ENCODE measurements at regions not wholly inside any gene's neighbourhood (a gene's known extent, or its start where the extent isn't known, plus 50 kb on each side); places are given as distances from the start of the nearest gene placed in this dataset.

DNA sequence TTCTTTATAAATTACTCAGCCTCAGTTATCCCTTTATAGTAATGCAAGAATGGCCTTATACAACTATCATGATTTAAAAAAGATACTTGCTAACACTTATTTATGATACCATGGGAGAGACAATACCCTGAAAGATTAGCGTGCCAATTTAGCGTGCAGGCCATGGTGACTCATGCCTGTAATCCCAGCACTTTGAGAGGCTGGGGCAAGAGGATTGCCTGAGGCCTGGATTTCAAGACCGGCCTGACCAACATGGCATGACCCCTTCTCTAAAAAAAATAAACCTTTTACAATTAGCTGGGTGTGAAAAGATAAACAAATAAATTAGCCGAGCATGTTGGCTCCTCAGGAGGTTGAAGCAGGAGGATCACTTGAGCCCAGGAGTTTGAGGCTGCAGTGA lies 493.4 kb upstream of the FSIP2 start:
- TF ChIP-seq, protein P1, sequence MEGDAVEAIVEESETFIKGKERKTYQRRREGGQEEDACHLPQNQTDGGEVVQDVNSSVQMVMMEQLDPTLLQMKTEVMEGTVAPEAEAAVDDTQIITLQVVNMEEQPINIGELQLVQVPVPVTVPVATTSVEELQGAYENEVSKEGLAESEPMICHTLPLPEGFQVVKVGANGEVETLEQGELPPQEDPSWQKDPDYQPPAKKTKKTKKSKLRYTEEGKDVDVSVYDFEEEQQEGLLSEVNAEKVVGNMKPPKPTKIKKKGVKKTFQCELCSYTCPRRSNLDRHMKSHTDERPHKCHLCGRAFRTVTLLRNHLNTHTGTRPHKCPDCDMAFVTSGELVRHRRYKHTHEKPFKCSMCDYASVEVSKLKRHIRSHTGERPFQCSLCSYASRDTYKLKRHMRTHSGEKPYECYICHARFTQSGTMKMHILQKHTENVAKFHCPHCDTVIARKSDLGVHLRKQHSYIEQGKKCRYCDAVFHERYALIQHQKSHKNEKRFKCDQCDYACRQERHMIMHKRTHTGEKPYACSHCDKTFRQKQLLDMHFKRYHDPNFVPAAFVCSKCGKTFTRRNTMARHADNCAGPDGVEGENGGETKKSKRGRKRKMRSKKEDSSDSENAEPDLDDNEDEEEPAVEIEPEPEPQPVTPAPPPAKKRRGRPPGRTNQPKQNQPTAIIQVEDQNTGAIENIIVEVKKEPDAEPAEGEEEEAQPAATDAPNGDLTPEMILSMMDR (IDR thresholded peaks at IDR 0.05) = no peak
- no peak for TF ChIP-seq POLR2A (IDR thresholded peaks at IDR 0.05)
- Histone ChIP-seq H3K4me1 (no peaks in the 10 kb centered on the region), H3K4me3 (no peak overlapping the region), H3K27me3 (no peaks in the 10 kb centered on the region), H3K9me3 (no peaks in the 10 kb centered on the region), H3K36me3 (ENCODE audit: low read depth, missing control alignments) (no peaks in the 10 kb centered on the region), H3K27ac (no peak overlapping the region)
- intact Hi-C loops (cut with DNase I; ENCODE audit: low total_unique reads) = no loop called here
- WGBS, 2 donors = 93 to 98% methylated on average over 4 of the region's 4 CpGs
- DNase-seq = no peak

DNA sequence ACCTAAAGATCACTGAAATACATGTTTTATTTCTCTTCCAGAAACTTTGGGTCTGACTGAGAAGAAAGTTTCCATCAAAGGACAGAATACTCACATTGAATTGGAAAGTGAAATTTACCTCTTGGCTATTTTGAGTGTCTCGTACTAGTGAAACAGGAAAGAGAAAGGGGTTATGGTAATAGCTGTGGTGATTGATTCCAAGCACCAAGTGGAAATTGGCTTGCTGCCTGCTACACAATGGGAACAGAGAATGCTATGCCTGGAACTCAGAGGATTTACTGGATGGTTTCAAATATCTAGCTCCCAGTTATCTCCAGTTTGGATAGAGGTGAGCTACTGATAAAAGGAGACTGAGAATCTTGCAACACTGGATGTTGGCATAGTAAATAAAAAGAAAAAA lies 492.8 kb upstream of the FSIP2 start:
- 63 to 74% methylated on average over 1 of the region's 1 CpG for WGBS, 2 donors
- TF ChIP-seq, protein P1 (IDR thresholded peaks at IDR 0.05) = no peak
- no peak for TF ChIP-seq POLR2A (IDR thresholded peaks at IDR 0.05)
- Histone ChIP-seq H3K27me3 (no peaks in the 10 kb centered on the region), H3K27ac (no peak overlapping the region), H3K9me3 (no peaks in the 10 kb centered on the region), H3K4me3 (no peak overlapping the region), H3K4me1 (no peaks in the 10 kb centered on the region), H3K36me3 (ENCODE audit: low read depth, missing control alignments) (no peaks in the 10 kb centered on the region)
- DNase-seq = no peak
- intact Hi-C loops (cut with DNase I; ENCODE audit: low total_unique reads) = no loop called here

DNA sequence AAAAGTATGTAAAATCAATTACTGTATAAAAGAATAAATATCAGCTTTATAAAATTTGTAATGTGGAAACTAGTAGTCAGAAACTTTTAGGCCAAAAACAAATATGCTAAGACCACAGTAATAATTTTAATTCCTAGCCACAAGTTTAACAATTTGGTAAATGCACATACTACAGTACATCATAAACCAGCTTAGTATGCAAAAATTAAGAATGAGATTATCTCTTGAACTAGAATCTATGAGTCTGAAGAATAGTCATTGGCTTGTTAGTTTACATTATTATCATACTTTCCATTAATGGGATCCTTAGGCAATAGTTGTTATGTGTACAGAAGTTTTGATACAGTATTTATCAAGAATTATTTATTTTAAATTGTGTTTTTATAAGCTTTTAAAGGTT lies 491.9 kb upstream of the FSIP2 start:
- intact Hi-C loops (cut with DNase I; ENCODE audit: low total_unique reads) = no loop called here
- DNase-seq = no peak
- Histone ChIP-seq H3K27me3 (no peaks in the 10 kb centered on the region), H3K9me3 (no peaks in the 10 kb centered on the region), H3K36me3 (ENCODE audit: low read depth, missing control alignments) (no peaks in the 10 kb centered on the region), H3K4me3 (no peak overlapping the region), H3K27ac (no peak overlapping the region), H3K4me1 (no peaks in the 10 kb centered on the region)
- no peak for TF ChIP-seq POLR2A (IDR thresholded peaks at IDR 0.05)
- TF ChIP-seq, protein P1 (IDR thresholded peaks at IDR 0.05) = no peak

DNA sequence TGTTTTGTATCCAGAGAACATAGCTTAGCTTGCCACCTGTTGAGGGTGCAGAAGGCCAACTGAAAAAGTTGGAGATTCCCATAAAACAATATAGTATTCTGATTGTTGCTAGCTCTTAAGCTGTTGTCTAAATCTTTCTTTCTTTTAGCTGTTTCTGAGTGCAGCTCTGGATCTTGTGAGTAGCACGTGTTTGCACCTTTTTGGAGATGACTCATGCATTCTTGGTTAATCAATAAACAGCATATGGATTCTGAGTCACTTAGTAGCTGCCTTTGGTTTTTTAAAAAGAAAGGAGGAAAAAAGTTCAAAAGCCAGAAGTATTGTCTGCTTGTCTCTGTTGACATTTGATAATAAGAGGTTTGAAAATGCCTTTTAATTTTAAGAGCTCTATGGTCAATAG lies 483.0 kb upstream of the FSIP2 start:
- Histone ChIP-seq H3K4me3 (no peak overlapping the region), H3K4me1 (no peaks in the 10 kb centered on the region), H3K9me3 (no peaks in the 10 kb centered on the region), H3K27ac (no peak overlapping the region), H3K27me3 (no peaks in the 10 kb centered on the region), H3K36me3 (ENCODE audit: low read depth, missing control alignments) (no peaks in the 10 kb centered on the region)
- intact Hi-C loops (cut with DNase I; ENCODE audit: low total_unique reads) = no loop called here
- no peak for TF ChIP-seq POLR2A (IDR thresholded peaks at IDR 0.05)
- TF ChIP-seq, protein P1 (IDR thresholded peaks at IDR 0.05) = no peak
- WGBS, 2 donors = 53 to 55% methylated on average over 1 of the region's 1 CpG
- no peak for DNase-seq

DNA sequence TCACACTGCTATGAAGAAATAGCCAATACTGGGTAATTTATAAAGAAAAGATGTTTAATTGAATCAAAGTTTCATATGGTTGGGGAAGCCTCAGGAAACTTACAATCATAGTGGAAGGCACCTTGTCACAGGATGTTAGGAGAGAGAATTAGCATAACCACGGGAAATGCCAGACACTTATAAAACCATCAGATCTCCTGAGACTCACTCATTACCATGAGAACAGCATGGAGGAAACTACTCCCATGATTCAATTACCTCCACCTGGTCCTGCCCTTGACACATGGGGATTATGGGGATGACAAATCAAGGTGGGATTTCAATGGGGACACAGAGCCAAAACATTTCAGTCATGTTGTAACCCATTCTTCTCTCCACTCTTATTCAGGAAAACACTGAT lies 472.9 kb upstream of the FSIP2 start:
- Histone ChIP-seq H3K4me3 (no peak overlapping the region), H3K27me3 (no peaks in the 10 kb centered on the region), H3K4me1 (no peaks in the 10 kb centered on the region), H3K9me3 (no peaks in the 10 kb centered on the region), H3K27ac (no peak overlapping the region), H3K36me3 (ENCODE audit: low read depth, missing control alignments) (no peaks in the 10 kb centered on the region)
- no peak for DNase-seq
- TF ChIP-seq POLR2A (IDR thresholded peaks at IDR 0.05) = no peak
- TF ChIP-seq, protein P1 (IDR thresholded peaks at IDR 0.05) = no peak
- intact Hi-C loops (cut with DNase I; ENCODE audit: low total_unique reads) = no loop called here
- WGBS, 2 donors = 65 to 86% methylated on average over 1 of the region's 1 CpG

All from testis (tissue), 2 donors.